Kidney tubule cell (primary cell): ENCODE measurements at regions not wholly inside any gene's neighbourhood (a gene's known extent, or its start where the extent isn't known, plus 50 kb on each side); places are given as distances from the start of the nearest gene placed in this dataset.
"Not testable (repeated sequence)": the region's sequence is repeated elsewhere in the genome, so short reads cannot be mapped to it uniquely, and the experiment has no call there.

Source experiments
- DNase-seq: peaks from one replicate; pipeline ENCODE4 v3.0.0-alpha.2; 2018; ENCODE audit warnings: low spot score

DNA sequence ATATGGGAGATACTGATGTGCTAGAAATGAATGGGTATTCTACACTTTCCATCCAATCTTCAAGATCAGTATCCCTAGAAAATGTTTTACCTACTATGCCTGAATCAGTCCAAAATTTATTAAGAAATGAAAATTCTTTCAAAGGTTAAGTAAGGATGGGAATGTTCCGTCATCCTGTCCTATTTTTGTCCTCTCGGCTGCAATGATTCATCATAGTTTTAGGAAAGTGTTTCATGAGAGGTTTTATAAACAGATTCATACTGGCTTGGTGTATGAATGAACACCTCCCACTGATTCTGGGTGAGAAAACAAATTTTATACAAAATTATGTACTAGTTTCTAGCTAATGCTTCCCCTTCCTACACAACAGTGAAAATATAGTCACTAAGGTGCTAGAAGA is 504.6 kb upstream of the NR5A2 start:
- no peak for DNase-seq

DNA sequence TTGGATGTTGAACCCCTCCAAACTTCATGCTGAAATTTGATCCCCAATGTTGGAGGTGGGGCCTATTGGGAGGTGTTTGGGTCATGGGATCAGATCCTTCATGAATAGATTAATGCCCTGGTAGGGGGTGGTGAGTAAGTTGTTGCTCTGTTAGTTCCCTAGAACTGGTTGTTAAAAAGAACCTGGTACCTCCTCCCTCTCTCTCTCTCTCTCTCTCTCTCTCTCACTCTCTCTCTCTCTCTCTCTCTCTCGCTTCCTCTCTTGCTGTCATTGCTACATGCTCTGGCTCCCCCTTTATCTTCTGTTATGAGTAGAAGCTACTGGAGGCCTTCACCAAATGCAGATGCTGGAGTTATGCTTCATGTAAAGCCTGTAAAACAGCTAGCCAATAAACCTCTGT is 498.2 kb upstream of the NR5A2 start:
- DNase-seq = no peak

DNA sequence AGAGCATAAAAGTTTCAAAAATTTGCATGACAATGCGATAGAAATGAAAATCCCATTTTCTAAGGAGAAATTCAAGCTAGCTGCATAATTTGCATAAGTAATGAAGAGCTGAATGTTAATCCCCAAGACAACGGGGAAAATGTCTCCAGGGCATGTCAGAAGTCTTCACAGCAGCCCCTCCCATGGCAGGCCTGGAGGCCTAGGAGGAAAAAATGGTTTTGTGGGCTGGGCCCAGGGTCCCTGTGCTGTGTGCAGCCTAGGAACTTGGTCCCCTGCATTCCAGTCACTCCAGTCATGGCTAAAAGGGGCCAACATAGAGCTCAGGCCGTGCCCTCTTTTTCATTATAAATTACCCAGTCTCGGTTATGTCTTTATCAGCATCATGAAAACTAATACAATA is 494.1 kb upstream of the NR5A2 start:
- DNase-seq = not testable (repeated sequence)

DNA sequence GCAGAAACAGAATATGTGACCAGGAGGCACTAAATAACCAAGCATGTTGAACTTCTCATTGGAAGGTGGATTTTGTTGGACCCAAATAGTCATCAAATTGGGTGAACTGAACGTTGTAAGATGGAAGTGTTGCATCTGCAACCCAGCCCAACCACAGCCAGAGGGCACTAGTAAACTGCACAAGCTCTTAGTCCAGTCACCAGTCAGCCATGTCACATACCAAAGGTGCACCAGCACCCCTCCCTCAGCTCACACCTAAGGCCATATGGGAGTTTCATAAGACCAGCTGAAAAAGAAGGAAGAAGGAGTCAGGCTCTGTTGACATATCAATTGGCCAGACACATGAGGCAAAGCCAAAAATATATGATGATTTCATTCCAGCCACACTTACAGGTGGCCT is 481.7 kb upstream of the NR5A2 start:
- DNase-seq = peak; percentile 90

DNA sequence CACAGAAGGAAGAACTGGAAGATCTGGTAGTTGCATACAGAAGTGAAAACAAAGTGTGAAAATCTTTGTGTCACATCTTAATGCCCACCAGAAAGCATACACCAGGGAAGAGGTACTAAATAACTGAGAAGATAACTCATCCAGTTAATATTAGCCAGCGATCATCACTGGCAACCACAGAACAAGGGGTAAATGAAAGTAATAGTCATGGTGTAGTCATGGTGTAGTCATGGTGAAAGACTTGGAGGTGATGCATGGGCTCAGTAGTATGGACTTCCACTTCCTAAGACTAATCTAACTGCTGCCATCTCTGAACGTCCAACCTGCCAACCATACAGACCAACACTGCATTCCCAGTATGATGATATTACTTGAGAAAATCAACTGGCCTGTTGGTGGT is 481.2 kb upstream of the NR5A2 start:
- peak; percentile 97 for DNase-seq

DNA sequence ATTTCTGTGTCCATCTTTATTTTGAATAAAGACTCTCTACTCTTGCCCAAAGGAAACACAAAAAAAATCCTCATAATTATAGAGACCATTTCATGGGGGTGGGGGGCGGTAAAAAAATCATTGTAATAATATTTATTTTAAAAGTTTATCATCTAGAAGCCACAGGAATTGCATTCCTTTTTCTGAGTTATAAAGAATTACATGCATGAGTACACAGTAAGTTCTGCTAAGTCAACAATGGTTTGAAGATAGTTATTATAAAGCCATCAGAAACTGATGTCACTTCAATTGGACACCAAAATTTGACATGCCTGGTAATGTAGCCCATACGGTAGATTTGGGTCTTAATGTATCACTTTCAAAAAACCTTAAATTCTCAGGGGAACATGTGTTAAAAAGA is 478.1 kb upstream of the NR5A2 start:
- DNase-seq = peak; percentile 30

DNA sequence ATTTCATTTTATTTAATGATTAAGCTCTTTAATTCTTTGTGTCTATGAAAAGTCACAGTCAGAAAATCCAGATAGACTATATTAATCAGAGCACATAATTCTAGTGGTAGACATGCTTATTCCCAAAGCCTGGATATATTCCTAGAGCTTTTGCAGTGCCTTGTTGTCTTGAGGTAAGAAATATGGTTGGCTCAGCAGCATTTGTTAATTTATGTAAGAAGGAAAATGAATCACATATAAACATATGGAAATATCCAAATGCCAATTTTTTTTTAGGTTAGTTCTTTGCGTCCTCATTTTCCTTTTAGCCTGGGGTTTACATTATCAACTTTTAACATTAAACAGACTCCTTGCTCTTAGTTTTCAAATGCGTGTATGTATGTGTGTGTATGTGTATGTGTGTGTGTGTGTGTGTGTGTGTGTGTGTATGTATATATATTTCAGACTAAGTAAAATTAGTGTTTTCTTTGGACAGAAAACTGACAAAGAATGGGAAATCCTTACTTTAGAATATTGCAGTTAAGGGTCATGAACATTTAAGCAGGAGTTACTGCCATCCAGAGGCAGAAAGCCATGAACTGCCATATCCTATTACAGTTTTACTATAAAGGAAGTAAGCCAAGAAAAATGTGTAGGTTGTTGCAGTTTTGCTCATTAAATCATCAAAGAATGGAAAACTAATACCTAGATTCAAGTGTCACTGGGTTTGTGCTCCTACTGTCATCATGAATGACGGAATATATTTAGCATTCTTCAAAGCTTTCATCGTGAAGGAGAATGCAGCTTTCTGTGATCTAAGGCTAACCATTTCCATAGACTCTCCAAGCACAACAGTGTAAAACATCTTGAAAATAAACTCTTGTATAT is 477.1 kb upstream of the NR5A2 start:
- DNase-seq = peak; percentile 23

DNA sequence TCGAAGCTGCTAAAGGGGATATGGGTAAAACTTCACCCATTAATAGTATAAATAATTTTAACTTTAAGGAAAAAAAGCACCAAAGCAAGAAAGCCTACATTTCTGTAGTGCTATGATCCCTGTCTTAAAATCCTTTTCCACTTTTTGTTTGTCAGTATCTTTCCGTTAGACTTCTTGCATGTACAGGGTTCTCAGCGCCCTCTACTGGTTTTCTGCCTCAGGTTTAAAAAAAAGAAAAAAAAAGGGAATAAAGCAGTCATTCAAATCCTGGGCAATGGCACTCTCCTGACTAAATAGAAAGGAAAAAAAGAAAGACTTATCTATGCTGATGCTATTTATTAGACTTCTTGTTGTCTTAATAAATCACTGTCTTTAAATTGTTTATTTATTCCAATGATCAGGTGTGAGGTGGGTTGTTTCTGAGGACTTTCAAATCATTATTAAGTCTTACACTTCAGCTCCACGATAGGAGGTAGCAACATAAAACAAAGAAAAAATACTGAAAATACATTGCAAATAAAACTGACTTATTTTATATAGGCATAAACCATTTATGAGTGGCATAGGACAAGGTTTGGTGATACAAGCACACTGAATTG is 475.4 kb upstream of the NR5A2 start:
- peak; percentile 73 for DNase-seq

DNA sequence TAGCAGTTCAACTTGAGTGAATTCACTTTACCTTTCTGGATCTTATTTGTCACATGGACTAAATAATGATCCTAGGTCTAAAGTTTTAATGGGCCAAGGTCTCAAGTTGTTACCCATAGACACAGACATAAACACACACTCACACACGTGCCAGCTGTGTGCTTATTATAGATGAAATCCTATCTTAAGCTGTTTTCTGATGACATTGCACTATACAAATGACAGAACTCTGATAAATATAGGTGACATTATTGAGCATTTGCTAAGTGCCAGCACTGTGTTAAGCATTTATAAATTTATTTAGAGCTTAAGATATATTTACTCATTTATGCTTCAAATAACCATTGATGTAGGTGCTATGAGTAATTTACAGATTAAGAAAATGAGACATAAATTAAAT is 474.4 kb upstream of the NR5A2 start:
- DNase-seq = no peak

DNA sequence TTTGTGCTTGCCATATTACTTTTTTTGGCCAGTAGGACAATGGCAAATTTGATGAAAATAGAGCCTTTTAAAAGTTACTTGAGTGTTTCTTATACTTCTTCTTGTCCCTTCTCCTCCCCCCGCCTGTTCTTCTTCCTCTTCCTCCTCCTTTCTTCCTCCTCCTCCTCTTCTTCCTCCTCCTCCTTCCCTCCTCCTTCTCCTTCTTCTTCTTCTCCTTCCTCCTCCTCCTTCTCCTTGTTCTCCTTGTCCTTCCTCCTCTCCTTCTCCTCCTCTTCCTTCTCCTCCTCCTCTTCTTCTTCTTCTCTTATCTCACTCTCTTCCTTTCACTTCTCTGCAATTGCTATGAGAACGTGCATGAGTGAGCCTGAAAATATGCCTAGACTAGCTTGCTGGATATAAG is 466.2 kb upstream of the NR5A2 start:
- DNase-seq = no peak

DNA sequence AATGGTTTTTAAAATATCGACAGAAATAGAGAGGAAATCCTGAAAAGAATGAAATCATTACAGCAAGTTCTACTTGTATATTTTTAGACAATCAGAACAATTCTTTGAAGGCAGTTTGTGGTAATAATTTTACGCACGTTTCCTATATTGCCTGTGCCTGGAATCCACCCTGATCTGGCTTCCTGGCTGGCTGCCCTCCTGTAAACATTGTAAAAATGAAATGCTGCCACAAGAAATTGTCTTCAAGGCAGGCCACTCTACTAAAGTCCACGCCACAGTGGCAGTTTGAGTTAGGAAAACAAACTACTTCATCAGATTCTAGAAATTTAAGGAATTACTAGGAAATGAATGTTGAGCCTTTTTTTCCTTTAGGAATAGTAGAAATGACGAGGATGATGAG is 454.5 kb upstream of the NR5A2 start:
- no peak for DNase-seq

DNA sequence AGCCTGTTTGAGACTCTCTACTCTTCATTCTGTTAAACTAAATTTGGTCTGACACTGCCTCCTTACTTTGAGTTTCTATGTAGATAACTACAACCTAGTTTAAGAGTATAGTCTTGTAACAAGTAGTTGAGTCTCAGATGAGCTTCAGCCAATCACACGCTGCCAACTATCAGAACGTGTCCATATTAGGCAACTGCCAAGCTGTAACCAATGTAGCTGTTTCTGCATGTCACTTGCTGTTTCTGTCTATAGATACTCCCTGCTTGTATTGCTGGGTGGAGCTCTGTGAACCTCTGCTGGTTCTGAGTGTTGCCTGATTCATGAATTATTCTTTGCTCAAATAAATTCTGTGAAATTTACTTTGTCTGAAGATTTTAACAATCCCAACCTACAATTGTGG is 452.6 kb upstream of the NR5A2 start:
- no peak for DNase-seq

DNA sequence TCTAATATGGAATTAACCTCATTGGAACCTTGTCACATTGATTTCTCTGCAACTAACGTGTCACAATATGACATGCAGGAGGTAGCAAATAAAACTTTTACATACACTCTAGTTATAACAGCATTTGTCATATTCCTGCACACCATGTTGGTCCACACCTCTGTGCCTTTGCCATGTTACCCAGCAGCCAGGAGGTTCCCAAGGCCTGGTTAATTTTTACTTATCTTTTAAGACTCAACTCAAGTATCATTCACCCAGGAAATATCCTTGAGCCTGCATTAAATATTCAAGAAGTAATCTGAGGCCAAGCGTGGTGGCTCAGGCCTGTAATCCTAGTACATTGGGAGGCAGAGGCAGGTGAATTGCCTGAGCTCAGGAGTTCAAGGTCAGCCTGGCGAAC is 447.2 kb upstream of the NR5A2 start:
- DNase-seq = peak; percentile 50

DNA sequence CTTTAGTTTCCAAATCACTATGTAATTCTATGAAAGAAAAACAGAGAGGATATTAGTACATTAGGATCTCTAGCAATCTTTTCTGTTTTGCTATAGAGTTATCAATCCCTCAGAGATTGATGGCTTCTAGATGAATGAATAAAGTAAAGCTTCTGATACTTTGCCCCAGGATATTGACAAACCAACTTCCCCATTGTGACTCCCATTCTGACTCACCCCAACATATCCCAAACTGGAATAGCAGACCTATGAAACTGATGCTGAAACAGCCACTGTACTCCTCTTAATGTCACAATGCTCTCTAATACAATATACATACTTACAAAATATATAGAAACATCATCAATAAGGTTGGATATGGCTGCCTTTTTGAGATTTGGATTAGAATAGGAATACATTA is 442.1 kb upstream of the NR5A2 start:
- peak; percentile 16 for DNase-seq

DNA sequence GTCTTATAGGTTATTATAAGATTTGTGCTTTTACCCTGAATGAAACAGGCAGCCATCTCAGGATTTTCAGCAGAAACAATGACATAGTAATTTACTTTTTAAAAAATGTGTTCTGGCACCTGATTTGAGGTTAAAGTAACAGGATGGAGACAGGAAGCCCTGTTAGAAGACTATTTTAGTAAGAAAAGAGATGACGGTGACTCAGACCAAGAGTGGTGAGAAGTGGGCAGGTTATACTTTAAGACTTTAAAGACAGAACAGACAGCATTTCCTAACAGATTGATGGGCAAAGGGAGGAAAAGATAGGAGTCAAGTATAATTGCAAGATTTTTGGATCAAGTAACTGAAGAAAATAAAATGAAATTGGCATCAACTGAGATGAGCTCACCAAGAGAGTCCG is 436.8 kb upstream of the NR5A2 start:
- no peak for DNase-seq

DNA sequence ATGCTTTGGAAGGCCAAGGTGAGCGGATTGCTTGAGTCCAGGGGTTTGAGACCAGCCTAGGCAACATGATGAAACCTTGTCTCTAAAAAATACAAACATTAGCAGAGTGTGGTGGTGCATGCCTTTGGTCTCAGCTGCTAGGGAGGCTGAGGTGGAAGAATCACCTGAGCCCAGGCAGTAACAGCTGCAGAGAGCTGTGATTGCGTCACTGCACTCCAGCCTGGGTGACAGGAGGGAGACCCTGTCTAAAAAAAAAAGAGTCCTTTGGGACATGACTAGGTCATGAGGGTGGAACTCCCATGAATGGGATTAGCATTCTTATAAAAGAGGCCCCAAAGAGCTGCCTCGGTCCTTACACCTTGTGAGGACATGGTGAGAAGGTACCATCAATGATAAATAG is 436.0 kb upstream of the NR5A2 start:
- DNase-seq = no peak

DNA sequence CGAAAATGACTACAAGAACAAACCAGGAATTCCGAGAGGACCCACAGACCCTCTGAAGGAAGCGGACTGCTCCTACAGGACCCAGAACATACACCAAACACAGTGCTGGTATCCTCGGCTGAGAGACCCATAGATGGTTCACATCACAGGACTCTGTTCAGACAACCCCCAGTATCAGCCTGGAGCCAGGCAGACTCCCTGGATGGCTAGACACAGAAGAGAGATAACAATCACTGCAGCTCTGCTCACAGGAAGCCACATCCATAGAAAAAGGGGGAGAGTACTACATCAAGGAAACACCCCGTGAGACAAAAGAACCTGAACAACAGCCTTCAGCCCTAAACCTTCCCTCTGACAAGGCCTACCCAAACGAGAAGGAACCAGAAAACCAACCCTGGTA is 434.0 kb upstream of the NR5A2 start:
- DNase-seq = no peak

DNA sequence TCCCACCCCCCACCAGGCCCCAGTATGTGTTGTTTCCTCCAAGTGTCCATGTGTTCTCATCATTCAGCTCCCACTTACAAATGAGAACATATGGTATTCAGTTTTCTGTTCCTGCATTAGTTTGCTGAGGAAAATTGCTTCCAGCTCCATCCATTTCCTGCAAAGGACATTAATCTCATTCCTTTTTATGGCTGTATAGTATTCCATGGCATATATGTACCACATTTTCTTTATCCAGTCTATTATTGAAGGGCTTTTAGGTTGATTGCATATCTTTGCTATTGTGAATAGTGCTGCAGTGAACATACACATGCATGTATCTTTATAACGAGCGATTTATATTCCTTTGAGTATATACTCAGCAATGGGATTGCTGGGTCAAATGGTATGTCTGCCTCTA is 431.1 kb upstream of the NR5A2 start:
- DNase-seq = not testable (repeated sequence)

DNA sequence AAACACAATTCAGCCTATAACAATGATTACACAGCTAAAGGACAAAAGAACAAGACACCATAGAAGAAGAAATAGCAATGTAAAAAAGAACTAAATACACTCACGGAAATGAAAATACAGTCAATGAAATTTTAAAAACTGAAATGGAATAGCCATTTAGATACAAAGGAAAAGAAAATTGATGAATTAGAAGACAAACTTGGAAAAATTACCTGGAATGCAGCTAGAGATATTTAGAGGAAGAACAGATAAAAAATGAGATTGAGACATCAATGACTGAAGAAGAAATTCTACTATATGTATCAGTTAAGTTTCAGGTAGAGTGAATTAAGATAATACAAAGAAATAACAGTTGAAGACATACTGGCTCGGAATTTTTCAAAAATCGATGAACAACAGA is 430.4 kb upstream of the NR5A2 start:
- no peak for DNase-seq

DNA sequence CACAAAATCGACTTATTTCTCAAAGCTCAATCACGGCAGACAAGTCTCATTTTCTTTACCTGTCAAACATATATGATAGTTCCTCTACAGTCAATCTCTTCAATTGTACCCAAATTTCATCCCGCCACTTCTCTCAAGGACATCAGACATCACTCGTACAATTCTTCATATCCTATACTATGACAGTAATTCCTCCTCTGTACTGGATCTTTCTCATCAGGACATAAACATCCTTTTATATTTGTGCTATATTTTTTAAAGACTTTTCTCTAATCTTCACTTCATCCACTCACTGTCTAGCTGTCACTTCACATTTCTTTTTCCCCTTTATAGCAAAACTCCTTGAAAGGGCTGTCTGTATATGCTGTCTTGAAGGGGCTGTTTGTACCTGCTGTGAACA is 419.1 kb upstream of the NR5A2 start:
- no peak for DNase-seq

DNA sequence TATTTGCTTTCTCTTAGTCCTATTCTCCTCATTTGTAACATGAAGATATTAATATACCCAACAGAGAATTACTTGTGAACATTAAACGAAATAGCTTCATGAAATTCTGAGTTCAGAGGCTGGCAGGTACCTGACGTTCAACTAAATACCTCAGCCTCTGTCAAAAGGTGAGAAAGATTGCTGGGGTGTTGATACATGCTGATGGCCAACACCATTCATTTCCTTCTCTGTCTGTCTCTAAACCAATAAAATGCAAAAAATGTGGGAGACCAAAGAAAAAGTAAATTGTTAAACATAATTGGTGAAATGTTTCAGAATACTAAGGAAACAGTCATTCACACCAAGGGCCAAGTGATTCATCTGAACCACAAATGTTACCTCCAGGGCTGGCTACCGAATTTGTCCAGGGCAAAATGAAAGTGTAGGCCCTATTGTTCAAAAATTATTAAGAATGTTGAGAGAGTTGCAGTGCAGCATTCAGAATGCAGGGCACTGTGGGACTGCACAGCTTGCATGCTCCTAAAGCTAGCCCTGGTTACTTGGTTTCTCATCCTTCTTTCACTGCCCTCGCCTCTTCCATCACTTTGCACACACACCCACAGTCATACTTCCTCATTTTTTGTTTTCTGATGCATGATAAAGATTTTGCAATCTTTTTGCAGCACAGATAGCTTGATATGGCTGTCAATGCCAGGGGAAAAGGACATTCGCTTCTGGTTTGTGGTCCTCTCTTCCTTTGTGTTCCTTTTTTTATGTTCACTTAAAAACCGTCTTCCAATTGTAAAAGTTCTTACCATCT is 414.3 kb upstream of the NR5A2 start:
- peak; percentile 88 for DNase-seq

DNA sequence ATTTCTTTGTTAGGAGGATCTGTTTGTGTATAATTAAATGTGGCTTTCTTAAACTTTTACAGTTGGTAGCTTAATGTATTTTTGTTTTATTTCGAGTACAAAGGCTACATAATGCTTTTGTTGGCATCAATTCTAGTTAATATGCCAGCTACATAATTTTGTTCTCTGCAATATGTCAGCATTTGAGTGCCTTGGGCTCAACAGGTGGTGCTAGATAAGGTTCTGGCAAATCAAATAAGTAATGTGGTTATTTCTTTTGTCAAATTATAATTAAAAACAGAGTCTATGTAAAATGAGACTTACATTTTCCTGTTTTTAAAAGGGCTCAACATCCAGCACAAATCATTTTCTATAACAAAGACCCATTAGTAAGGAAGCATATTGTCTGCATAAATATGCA is 410.6 kb upstream of the NR5A2 start:
- no peak for DNase-seq

DNA sequence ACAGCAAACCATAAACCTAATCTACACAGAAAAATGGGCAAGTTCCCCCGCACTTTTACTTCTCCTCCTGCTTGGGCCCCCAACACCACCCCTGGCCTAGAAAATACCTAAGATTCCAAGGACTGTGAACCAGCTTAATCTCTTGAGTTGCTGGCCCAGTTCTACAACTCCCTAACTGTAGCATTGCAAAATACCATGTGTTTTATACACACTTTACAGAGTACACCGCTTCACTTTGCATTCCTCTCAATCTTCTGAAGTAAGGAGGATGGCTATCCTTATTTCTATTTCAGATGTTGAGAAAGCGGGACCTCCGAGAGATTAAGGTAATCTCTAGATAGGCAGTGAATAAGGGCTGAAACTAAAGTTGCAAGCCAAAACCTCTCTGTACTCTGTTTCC is 408.3 kb upstream of the NR5A2 start:
- DNase-seq = no peak
